ENCODE measurements at regions not wholly inside any gene's neighbourhood (a gene's known extent, or its start where the extent isn't known, plus 50 kb on each side); places are given as distances from the start of the nearest gene placed in this dataset.

DNA sequence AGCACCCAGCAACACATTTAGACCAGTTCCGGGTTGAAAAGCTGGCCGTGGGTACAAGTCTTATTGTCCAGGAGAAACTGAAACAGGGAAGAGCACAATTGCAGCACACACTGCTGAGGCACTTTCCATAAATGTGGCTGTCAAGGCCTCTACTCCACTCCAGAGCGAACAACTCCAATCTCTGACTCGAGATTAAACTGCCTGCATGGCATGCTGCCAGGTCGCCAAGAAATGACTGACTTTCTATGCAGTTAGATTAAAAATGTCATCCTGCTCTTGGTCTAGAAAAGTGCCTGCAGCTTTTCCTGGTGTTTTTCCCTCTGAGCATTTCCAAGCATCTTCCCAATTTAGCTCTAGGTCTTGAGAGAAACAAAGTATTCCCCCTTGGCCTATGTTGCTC lies 260.6 kb upstream of the EMCN start:
- DNase-seq: no peak
- Histone ChIP-seq H3K4me3 (ENCODE audit: low read length) (no peak overlapping the region), H3K4me1 (ENCODE audit: control insufficient read depth, insufficient read depth, low read length) (no peaks in the 10 kb centered on the region), H3K9me3 (ENCODE audit: control insufficient read depth, low read length) (peaks cover 16% of the 10 kb centered on the region), H3K36me3 (ENCODE audit: control insufficient read depth, insufficient read depth, low read length) (no peaks in the 10 kb centered on the region), H3K9ac (ENCODE audit: extremely low read depth, low read length, poor library complexity, severe bottlenecking) (no peak overlapping the region), H3K27me3 (ENCODE audit: control insufficient read depth, insufficient read depth, low read length, poor library complexity, severe bottlenecking) (no peaks in the 10 kb centered on the region), H3K27ac (ENCODE audit: low read depth, low read length) (no peak overlapping the region)
- TF ChIP-seq, protein P1, sequence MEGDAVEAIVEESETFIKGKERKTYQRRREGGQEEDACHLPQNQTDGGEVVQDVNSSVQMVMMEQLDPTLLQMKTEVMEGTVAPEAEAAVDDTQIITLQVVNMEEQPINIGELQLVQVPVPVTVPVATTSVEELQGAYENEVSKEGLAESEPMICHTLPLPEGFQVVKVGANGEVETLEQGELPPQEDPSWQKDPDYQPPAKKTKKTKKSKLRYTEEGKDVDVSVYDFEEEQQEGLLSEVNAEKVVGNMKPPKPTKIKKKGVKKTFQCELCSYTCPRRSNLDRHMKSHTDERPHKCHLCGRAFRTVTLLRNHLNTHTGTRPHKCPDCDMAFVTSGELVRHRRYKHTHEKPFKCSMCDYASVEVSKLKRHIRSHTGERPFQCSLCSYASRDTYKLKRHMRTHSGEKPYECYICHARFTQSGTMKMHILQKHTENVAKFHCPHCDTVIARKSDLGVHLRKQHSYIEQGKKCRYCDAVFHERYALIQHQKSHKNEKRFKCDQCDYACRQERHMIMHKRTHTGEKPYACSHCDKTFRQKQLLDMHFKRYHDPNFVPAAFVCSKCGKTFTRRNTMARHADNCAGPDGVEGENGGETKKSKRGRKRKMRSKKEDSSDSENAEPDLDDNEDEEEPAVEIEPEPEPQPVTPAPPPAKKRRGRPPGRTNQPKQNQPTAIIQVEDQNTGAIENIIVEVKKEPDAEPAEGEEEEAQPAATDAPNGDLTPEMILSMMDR (conservative IDR thresholded peaks at IDR 0.05): no peak
- H3K27ac Mint-ChIP-seq: no peak overlapping the region
- no peaks in the 10 kb centered on the region for H3K36me3 Mint-ChIP-seq (ENCODE audit: low read depth)
- WGBS, 2 experiments (ENCODE audit: insufficient coverage in 1 of 2, insufficient read length in 1 of 2): 88 to 95% methylated on average over 5 of the region's 5 CpGs
- H3K4me3 Mint-ChIP-seq: no peak overlapping the region
- H3K27me3 Mint-ChIP-seq (ENCODE audit: insufficient read depth): no peaks in the 10 kb centered on the region
- H3K4me1 Mint-ChIP-seq: no peaks in the 10 kb centered on the region
- peaks cover 15% of the 10 kb centered on the region for H3K9me3 Mint-ChIP-seq

DNA sequence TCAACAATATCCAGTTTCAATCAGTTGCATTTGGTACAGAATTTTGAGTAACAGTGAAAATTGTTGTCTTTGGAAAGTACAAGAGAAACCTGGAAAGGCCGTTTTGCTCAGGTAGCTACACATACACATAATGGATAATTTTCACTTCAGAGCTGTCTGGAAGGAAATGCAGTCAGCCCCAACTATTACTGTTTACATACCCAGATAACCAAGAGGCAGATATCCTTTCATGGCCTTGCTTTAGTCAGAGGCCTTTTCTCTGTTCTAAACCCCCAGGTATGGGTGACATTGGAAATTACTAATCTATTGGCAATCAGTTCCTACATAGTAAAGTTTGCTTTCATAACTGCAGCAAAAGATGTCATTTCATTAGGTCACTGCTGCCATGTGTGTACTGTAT lies 244.9 kb upstream of the EMCN start:
- TF ChIP-seq, protein P1 (conservative IDR thresholded peaks at IDR 0.05): no peak
- Histone ChIP-seq H3K4me1 (ENCODE audit: control insufficient read depth, insufficient read depth, low read length) (no peaks in the 10 kb centered on the region), H3K27me3 (ENCODE audit: control insufficient read depth, insufficient read depth, low read length, poor library complexity, severe bottlenecking) (no peaks in the 10 kb centered on the region), H3K36me3 (ENCODE audit: control insufficient read depth, insufficient read depth, low read length) (no peaks in the 10 kb centered on the region), H3K9me3 (ENCODE audit: control insufficient read depth, low read length) (peaks cover 52% of the 10 kb centered on the region), H3K9ac (ENCODE audit: extremely low read depth, low read length, poor library complexity, severe bottlenecking) (no peak overlapping the region), H3K27ac (ENCODE audit: low read depth, low read length) (no peak overlapping the region), H3K4me3 (ENCODE audit: low read length) (no peak overlapping the region)
- H3K9me3 Mint-ChIP-seq: peaks cover 49% of the 10 kb centered on the region
- DNase-seq: no peak
- no peak overlapping the region for H3K27ac Mint-ChIP-seq
- peaks cover 2% of the 10 kb centered on the region for H3K4me1 Mint-ChIP-seq
- H3K27me3 Mint-ChIP-seq (ENCODE audit: insufficient read depth): no peaks in the 10 kb centered on the region
- WGBS, 2 experiments (ENCODE audit: insufficient coverage in 1 of 2, insufficient read length in 1 of 2): 100% methylated on average over 1 of the region's 1 CpG; no CpG with 5 or more reads in 1 of the 2 experiments
- peaks cover 3% of the 10 kb centered on the region for H3K36me3 Mint-ChIP-seq (ENCODE audit: low read depth)
- H3K4me3 Mint-ChIP-seq: no peak overlapping the region

DNA sequence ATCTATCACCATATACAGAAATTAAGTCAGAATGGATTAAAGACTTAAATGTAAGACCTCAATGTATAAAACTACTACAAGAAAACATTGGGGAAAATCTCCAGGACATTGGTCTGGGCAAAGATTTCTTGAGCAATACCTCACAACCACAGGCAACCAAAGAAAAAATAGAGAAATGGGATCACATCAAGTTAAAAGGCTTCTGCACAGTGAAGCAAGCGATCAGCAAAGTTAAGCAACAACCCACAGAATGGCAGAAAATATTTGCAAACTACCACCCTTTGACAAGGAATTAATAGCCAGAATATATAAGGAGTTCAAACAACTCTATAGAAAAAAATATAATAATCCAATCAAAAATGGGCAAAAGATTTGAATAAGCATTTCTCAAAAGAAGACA lies 236.9 kb upstream of the EMCN start:
- no peaks in the 10 kb centered on the region for H3K36me3 Mint-ChIP-seq (ENCODE audit: low read depth)
- Histone ChIP-seq H3K4me3 (ENCODE audit: low read length) (no peak overlapping the region), H3K27me3 (ENCODE audit: control insufficient read depth, insufficient read depth, low read length, poor library complexity, severe bottlenecking) (no peaks in the 10 kb centered on the region), H3K36me3 (ENCODE audit: control insufficient read depth, insufficient read depth, low read length) (no peaks in the 10 kb centered on the region), H3K9me3 (ENCODE audit: control insufficient read depth, low read length) (peaks cover 46% of the 10 kb centered on the region), H3K27ac (ENCODE audit: low read depth, low read length) (no peak overlapping the region), H3K4me1 (ENCODE audit: control insufficient read depth, insufficient read depth, low read length) (no peaks in the 10 kb centered on the region), H3K9ac (ENCODE audit: extremely low read depth, low read length, poor library complexity, severe bottlenecking) (no peak overlapping the region)
- no peaks in the 10 kb centered on the region for H3K4me1 Mint-ChIP-seq
- no peak overlapping the region for H3K27ac Mint-ChIP-seq
- TF ChIP-seq, protein P1 (conservative IDR thresholded peaks at IDR 0.05): no peak
- H3K4me3 Mint-ChIP-seq: no peak overlapping the region
- WGBS, 2 experiments (ENCODE audit: insufficient coverage in 1 of 2, insufficient read length in 1 of 2): 83% methylated on average over 1 of the region's 1 CpG; no CpG with 5 or more reads in 1 of the 2 experiments
- H3K9me3 Mint-ChIP-seq: peaks cover 40% of the 10 kb centered on the region
- DNase-seq: no peak
- no peaks in the 10 kb centered on the region for H3K27me3 Mint-ChIP-seq (ENCODE audit: insufficient read depth)

All from endodermal cell (in vitro differentiated cells).